ENCODE measurements at regions not wholly inside any gene's neighbourhood (a gene's known extent, or its start where the extent isn't known, plus 50 kb on each side); places are given as distances from the start of the nearest gene placed in this dataset.

GRCh38 chr4:100576570-100576969 is 58.7 kb upstream of the EMCN start:
- Histone ChIP-seq H3K79me2 (ENCODE audit: insufficient read depth, low read length) (no peaks in the 10 kb centered on the region), H2BK120ac (ENCODE audit: low read depth, low read length, poor library complexity, severe bottlenecking) (no peak overlapping the region), H2BK5ac (ENCODE audit: insufficient read length, low read length) (no peak overlapping the region), H2AFZ (ENCODE audit: low read length) (no peak overlapping the region), H3K27me3 (ENCODE audit: insufficient read depth, low read length) (no peaks in the 10 kb centered on the region), H3K18ac (ENCODE audit: insufficient read length, low read depth, low read length) (no peak overlapping the region), H4K20me1 (ENCODE audit: control insufficient read depth, insufficient read depth, insufficient read length) (no peaks in the 10 kb centered on the region), H2BK20ac (ENCODE audit: low read depth, low read length, poor library complexity, severe bottlenecking) (no peak overlapping the region), H2BK12ac (ENCODE audit: insufficient read length, low read depth, low read length) (no peak overlapping the region), H4K8ac (replicated peaks; ENCODE audit: insufficient read length, low read depth, low read length) (no peak overlapping the region), H3K4ac (ENCODE audit: low read depth, low read length) (no peak overlapping the region), H3K23me2 (ENCODE audit: insufficient read length, low read depth, low read length, poor library complexity, severe bottlenecking) (no peaks in the 10 kb centered on the region), H2AK5ac (ENCODE audit: insufficient read length, low read length) (no peak overlapping the region), H4K91ac (ENCODE audit: insufficient read length, low read depth, low read length) (no peak overlapping the region), H2BK15ac (ENCODE audit: low read depth, low read length) (no peak overlapping the region), H3K56ac (ENCODE audit: insufficient read length, low read depth, low read length) (no peak overlapping the region), H4K5ac (ENCODE audit: insufficient read length, low read depth, low read length) (no peak overlapping the region), H3K9ac (ENCODE audit: extremely low read depth, insufficient read length, low read length) (no peak overlapping the region), H3K27ac (ENCODE audit: insufficient read length, low read depth, low read length) (no peak overlapping the region), H3K9me3 (ENCODE audit: control insufficient read depth, low read depth, low read length) (no peaks in the 10 kb centered on the region), H3K14ac (ENCODE audit: insufficient read depth, low read length) (no peak overlapping the region), H3K23ac (ENCODE audit: insufficient read length, low read depth, low read length) (no peak overlapping the region), H3K79me1 (ENCODE audit: insufficient read depth, low read depth, low read length, poor library complexity, severe bottlenecking) (no peaks in the 10 kb centered on the region), H3T11ph (ENCODE audit: low read length) (no peak overlapping the region), H3K4me2 (ENCODE audit: insufficient read depth, insufficient read length, low read length) (no peak overlapping the region), H3K4me1 (ENCODE audit: insufficient read depth, low read length) (no peaks in the 10 kb centered on the region)
- Mint-ChIP-seq H3K36me3 (ENCODE audit: insufficient read depth in 1 of 3, low read depth in 3 of 3) (no peaks in the 10 kb centered on the region), H3K27me3 (ENCODE audit: low read depth) (no peaks in the 10 kb centered on the region), H3K4me1 (no peaks in the 10 kb centered on the region), H3K4me3 (no peak overlapping the region), H3K9me3 (no peaks in the 10 kb centered on the region), H3K27ac (no peak overlapping the region)
- no peak for DNase-seq
- peak; percentile 60 for TF ChIP-seq CTCF (conservative IDR thresholded peaks at IDR 0.05)
- WGBS (ENCODE audit: extremely low coverage, insufficient read length, low lambda C conversion rate) = no CpG with 5 or more reads among the region's 3 CpGs

All from H9 (cell line).